Erythroblast (primary cell): ENCODE measurements at regions not wholly inside any gene's neighbourhood (a gene's known extent, or its start where the extent isn't known, plus 50 kb on each side); places are given as distances from the start of the nearest gene placed in this dataset.

ENCODE experiments used
- GATA1 ChIP-seq: IDR thresholded peaks from 2 replicates; pipeline ENCODE4 v1.6.1; 2011; ENCODE audit warnings: low read depth, mild to moderate bottlenecking, control low read depth, low read length, moderate library complexity
- POLR2A ChIP-seq: IDR thresholded peaks from 2 replicates; pipeline ENCODE4 v1.6.1; 2011; ENCODE audit warnings: mild to moderate bottlenecking, low read length

GRCh38 chr10:108771106-108771505 lies 1152.2 kb downstream of the XPNPEP1 start:
- TF ChIP-seq POLR2A (no peak), GATA1 (no peak)
